HepG2 (cell line): ENCODE measurements at regions not wholly inside any gene's neighbourhood (a gene's known extent, or its start where the extent isn't known, plus 50 kb on each side); places are given as distances from the start of the nearest gene placed in this dataset.
"Not testable (repeated sequence)": the region's sequence is repeated elsewhere in the genome, so short reads cannot be mapped to it uniquely, and the experiment has no call there.

Source experiments
- ATAC-seq: fragments of 200-7000 bp; cut with Tn5 transposase; 3 replicates; pipeline ENCODE4 v1.9.1; 2020; ENCODE audit warnings: mild to moderate bottlenecking, moderate library complexity
- BruUV-seq: library from RNA; stranded (reverse); fragments of 400-500 nt; replicated peaks from 2 replicates; lab custom pipeline; 2021; lab: Mats Ljungman, UMichigan
- CTCF ChIA-PET: fragments of 300-600 bp; formaldehyde crosslinking; extraction: SDS; loops from one replicate; lab custom pipeline; 2021; ENCODE audit warnings: low total read pairs, inconsistent platforms, low intra/inter-chr PET ratio; lab: Yijun Ruan, JAX
- POLR2A ChIA-PET: fragments of 350-600 bp; sonication (Branson Sonifier 250); formaldehyde crosslinking; loops from one replicate; lab custom pipeline; 2020; ENCODE audit warnings: antibody characterized with exemption, inconsistent platforms; lab: Yijun Ruan, JAX
- DNase-seq: peaks from one replicate; pipeline ENCODE4 v3.0.0-alpha.2; 2015; ENCODE audit warnings: low spot score
- FAIRE-seq: peaks from 3 replicates; lab custom pipeline; 2011; peaks lifted over from hg19 to GRCh38; lab: Jason Lieb, UNC
- H2AFZ ChIP-seq: one replicate; pipeline ENCODE4 v1.6.1; 2011; ENCODE audit warnings: low read length, inconsistent platforms
- H3K27ac ChIP-seq: fragments of 300-600 bp; 3 replicates; pipeline ENCODE4 v1.8.0; 2011; ENCODE audit warnings: mixed run types, mild to moderate bottlenecking, mixed read lengths, low read length, inconsistent platforms; ENCODE audit not compliant: insufficient read depth; ENCODE audit errors: extremely low read length
- H3K27me3 ChIP-seq, 2 experiments: fragments of 200-600 bp in 1 of 2; 2 replicates in 1 of 2; 3 replicates in 1 of 2; pipeline versions ENCODE4 v1.6.0 to v1.8.0; 2011; ENCODE audit warnings: low read length in 2 of 2, mild to moderate bottlenecking in 2 of 2, moderate library complexity in 2 of 2, inconsistent platforms in 1 of 2; ENCODE audit not compliant: insufficient read depth in 2 of 2, control insufficient read depth in 1 of 2
- H3K36me3 ChIP-seq, 2 experiments: fragments of 200-600 bp in 1 of 2; replicated peaks in 1 of 2; 2 replicates in 1 of 2; 3 replicates in 1 of 2; pipeline versions ENCODE4 v1.5.1 to v1.8.0; 2011; ENCODE audit warnings: low read length in 2 of 2, inconsistent platforms in 1 of 2; ENCODE audit not compliant: insufficient read depth in 2 of 2, control insufficient read depth in 1 of 2
- H3K4me1 ChIP-seq: 2 replicates; pipeline ENCODE4 v1.5.1; 2012; ENCODE audit warnings: low read length, inconsistent platforms; ENCODE audit not compliant: insufficient read depth
- H3K4me2 ChIP-seq: 2 replicates; pipeline ENCODE4 v1.6.0; 2011; ENCODE audit warnings: low read depth, low read length, inconsistent platforms
- H3K4me3 ChIP-seq, 3 experiments: fragments of 200-600 bp in 1 of 3; sonication (generic), shearing (Covaris generic) in 1 of 3; replicated peaks in 1 of 3; 2 replicates each; pipeline ENCODE4 v1.5.1; 2011 to 2016; ENCODE audit warnings: low read length in 3 of 3, inconsistent platforms in 2 of 3, low read depth in 2 of 3, mild to moderate bottlenecking in 2 of 3, control low read depth in 1 of 3, mixed read lengths in 1 of 3; ENCODE audit not compliant: insufficient read depth in 1 of 3
- H3K79me2 ChIP-seq: one replicate; pipeline ENCODE4 v1.6.1; 2011; ENCODE audit warnings: low read length, inconsistent platforms; ENCODE audit not compliant: insufficient read depth
- H3K9ac ChIP-seq: 2 replicates; pipeline ENCODE4 v1.6.0; 2011; ENCODE audit warnings: mild to moderate bottlenecking, low read depth, low read length, inconsistent platforms; ENCODE audit not compliant: insufficient read depth
- H3K9me3 ChIP-seq: 2 replicates; pipeline ENCODE4 v1.5.1; 2012; ENCODE audit warnings: mild to moderate bottlenecking, low read length
- H4K20me1 ChIP-seq: 2 replicates; pipeline ENCODE4 v1.6.0; 2011; ENCODE audit warnings: inconsistent platforms, mild to moderate bottlenecking, low read length, moderate library complexity; ENCODE audit not compliant: insufficient read depth
- KAT2B ChIP-seq: fragments of 150-350 bp; IDR thresholded peaks from 2 replicates; pipeline ENCODE4 v1.6.1; 2014; ENCODE audit warnings: low read depth, low read length, borderline replicate concordance
- MZF1 ChIP-seq: sonication (generic); formaldehyde crosslinking; IDR thresholded peaks from 2 replicates; pipeline ENCODE4 v1.8.1; 2023; ENCODE audit warnings: mild to moderate bottlenecking, missing genetic modification reagents, borderline replicate concordance
- POLR2AphosphoS2 ChIP-seq: IDR thresholded peaks from 2 replicates; pipeline ENCODE4 v1.6.1; 2011; ENCODE audit warnings: low read depth, low read length, improper control_type of control experiment
- RAD51 ChIP-seq: fragments of 450-650 bp; IDR thresholded peaks from 2 replicates; pipeline ENCODE4 v1.6.1; 2016; ENCODE audit warnings: borderline replicate concordance
- TGIF2 ChIP-seq: IDR thresholded peaks from 2 replicates; pipeline ENCODE4 v1.6.1; 2016; ENCODE audit warnings: control low read depth, missing compliant biosample characterization
- ZNF136 ChIP-seq: sonication (generic); formaldehyde crosslinking; IDR thresholded peaks from 2 replicates; pipeline ENCODE4 v1.8.1; 2022; ENCODE audit warnings: low read depth, mild to moderate bottlenecking, moderate library complexity, missing genetic modification reagents
- ZNF83 ChIP-seq: sonication (generic); formaldehyde crosslinking; IDR thresholded peaks from 2 replicates; pipeline ENCODE4 v1.4.0; 2020; ENCODE audit warnings: missing genetic modification reagents, mild to moderate bottlenecking, borderline replicate concordance
- ZSCAN21 ChIP-seq: sonication (generic); formaldehyde crosslinking; IDR thresholded peaks from 2 replicates; pipeline ENCODE4 v1.8.0; 2022; ENCODE audit warnings: mild to moderate bottlenecking, missing genetic modification reagents, moderate library complexity, borderline replicate concordance
- WGBS: methylation state at CpG from one replicate; pipeline ENCODE4 v1.1.6; 2017; ENCODE audit warnings: low lambda C conversion rate; 5-methylcytosine and 5-hydroxymethylcytosine counted together
- in situ Hi-C: cut with HindIII; loops from 2 replicates; pipeline ENCODE4 v1.10.0; 2017; ENCODE audit warnings: low pct_unique_long_range_greater_than_20kb; ENCODE audit not compliant: extremely low pct_ligation_motif_present
- intact Hi-C: fragments of 100-400 bp; cut with micrococcal nuclease; formaldehyde crosslinking; loops from one replicate; pipeline ENCODE4 v1.10.0; 2022; ENCODE audit not compliant: unreplicated experiment

DNA sequence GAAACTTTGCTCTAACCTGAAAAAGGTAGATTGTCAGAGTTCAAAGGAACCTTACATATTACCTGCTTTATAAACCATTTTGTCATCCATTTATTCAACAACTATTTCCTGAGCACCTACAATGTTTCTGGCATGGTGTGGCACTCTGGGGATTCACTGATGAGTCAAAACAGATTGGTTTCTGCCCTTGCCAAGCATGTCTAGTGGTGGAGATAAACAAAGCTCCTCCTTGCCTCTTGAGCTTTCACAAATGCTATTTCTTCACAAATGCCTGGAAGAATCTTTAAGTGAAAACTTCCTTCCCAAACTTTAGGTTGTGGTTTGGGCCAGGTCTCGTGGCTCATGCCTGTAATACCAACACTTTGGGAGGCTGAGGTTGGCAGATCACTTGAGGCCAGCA is 85.1 kb upstream of the RELN start:
- BruUV-seq: no TSS peak
- in situ Hi-C loops (no loop called here), intact Hi-C loops (no loop called here)
- no peak overlapping the region for H3K9ac ChIP-seq
- WGBS: 91% methylated on average over 1 of the region's 1 CpG
- no peaks in the 10 kb centered on the region for H4K20me1 ChIP-seq
- H3K9me3 ChIP-seq: peaks cover 13% of the 10 kb centered on the region
- DNase-seq (no peak), ATAC-seq (no peak), FAIRE-seq (no peak)
- H3K79me2 ChIP-seq: no peaks in the 10 kb centered on the region
- H3K27me3 ChIP-seq: no peaks in the 10 kb centered on the region
- no peak overlapping the region for H3K27ac ChIP-seq
- POLR2A ChIA-PET: no interaction called here
- no peak for TF ChIP-seq POLR2AphosphoS2
- no peak for TF ChIP-seq TGIF2 (CRISPR knock-in tag)
- no peak for TF ChIP-seq ZNF136
- TF ChIP-seq ZNF83 (CRISPR knock-in tag): no peak
- TF ChIP-seq ZSCAN21 (CRISPR knock-in tag): no peak
- no peak for TF ChIP-seq MZF1
- TF ChIP-seq KAT2B: no peak
- TF ChIP-seq RAD51: no peak
- CTCF ChIA-PET: no interaction called here
- H3K36me3 ChIP-seq: no peaks in the 10 kb centered on the region
- H3K4me3 ChIP-seq: no peak overlapping the region
- no peaks in the 10 kb centered on the region for H3K4me1 ChIP-seq
- no peak overlapping the region for H3K4me2 ChIP-seq
- no peak overlapping the region for H2AFZ ChIP-seq

DNA sequence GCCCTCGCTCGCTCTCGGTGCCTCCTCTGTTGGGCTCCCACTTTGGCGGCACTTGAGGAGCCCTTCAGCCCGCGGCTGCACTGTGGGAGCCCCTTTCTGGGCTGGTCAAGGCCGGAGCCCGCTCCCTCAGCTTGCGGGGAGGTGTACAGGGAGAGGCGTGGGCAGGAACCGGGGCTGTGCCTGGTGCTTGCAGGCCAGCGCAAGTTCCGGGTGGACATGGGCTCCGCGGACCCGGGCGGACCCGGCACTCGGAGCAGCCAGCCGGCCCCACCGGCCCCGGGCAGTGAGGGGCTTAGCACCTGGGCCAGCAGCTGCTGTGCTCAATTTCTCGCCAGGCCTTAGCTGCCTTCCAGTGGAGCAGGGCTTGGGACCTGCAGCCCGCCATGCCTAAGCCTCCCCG is 82.2 kb upstream of the RELN start:
- intact Hi-C loops, POLR2A ChIA-PET, in situ Hi-C loops, H3K79me2 ChIP-seq, H3K4me2 ChIP-seq, DNase-seq, H4K20me1 ChIP-seq, H3K4me3 ChIP-seq, ATAC-seq, H3K9ac ChIP-seq, FAIRE-seq, H3K27ac ChIP-seq, H3K27me3 ChIP-seq, H2AFZ ChIP-seq, H3K36me3 ChIP-seq, CTCF ChIA-PET, BruUV-seq: not testable (repeated sequence)
- H3K4me1 ChIP-seq: peaks cover 16% of the 10 kb centered on the region
- peaks cover 26% of the 10 kb centered on the region for H3K9me3 ChIP-seq
- 97% methylated on average over 5 of the region's 25 CpGs for WGBS
